ENCODE measurements at regions not wholly inside any gene's neighbourhood (a gene's known extent, or its start where the extent isn't known, plus 50 kb on each side); places are given as distances from the start of the nearest gene placed in this dataset.

- DNase-seq (ENCODE audit: low spot score): no peak
- Histone ChIP-seq H3K4me3 (no peak overlapping the region), H3K27ac (no peak overlapping the region)
- TF ChIP-seq CTCF (IDR thresholded peaks at IDR 0.05): no peak
These were observed 529.5 kb upstream of the FZD8 start for GRCh38 chr10:36171556-36171952.

GRCh38 chr10:36170943-36171501, 528.9 kb upstream of the FZD8 start:
- TF ChIP-seq CTCF (IDR thresholded peaks at IDR 0.05): no peak
- no peak for DNase-seq (ENCODE audit: low spot score)
- H3K4me3 ChIP-seq: no peak overlapping the region
- no peak overlapping the region for H3K27ac ChIP-seq

- Histone ChIP-seq H3K4me3 (no peak overlapping the region), H3K27ac (no peak overlapping the region)
- DNase-seq (ENCODE audit: low spot score): no peak
- TF ChIP-seq CTCF (IDR thresholded peaks at IDR 0.05): no peak
These were observed 528.1 kb upstream of the FZD8 start for GRCh38 chr10:36170142-36170719.

GRCh38 chr10:36168777-36169176, 526.7 kb upstream of the FZD8 start:
- DNase-seq (ENCODE audit: low spot score): no peak
- Histone ChIP-seq H3K27ac (no peak overlapping the region), H3K4me3 (no peak overlapping the region)
- TF ChIP-seq CTCF (IDR thresholded peaks at IDR 0.05): no peak

- TF ChIP-seq CTCF (IDR thresholded peaks at IDR 0.05): no peak
- Histone ChIP-seq H3K4me3 (no peak overlapping the region), H3K27ac (no peak overlapping the region)
- DNase-seq (ENCODE audit: low spot score): no peak
These were observed 522.7 kb upstream of the FZD8 start for GRCh38 chr10:36164556-36165504.

- Histone ChIP-seq H3K4me3 (no peak overlapping the region), H3K27ac (no peak overlapping the region)
- DNase-seq (ENCODE audit: low spot score): no peak
- TF ChIP-seq CTCF (IDR thresholded peaks at IDR 0.05): no peak
These were observed 521.7 kb upstream of the FZD8 start for GRCh38 chr10:36163827-36164226.
